ENCODE measurements at regions not wholly inside any gene's neighbourhood (a gene's known extent, or its start where the extent isn't known, plus 50 kb on each side); places are given as distances from the start of the nearest gene placed in this dataset.

DNA sequence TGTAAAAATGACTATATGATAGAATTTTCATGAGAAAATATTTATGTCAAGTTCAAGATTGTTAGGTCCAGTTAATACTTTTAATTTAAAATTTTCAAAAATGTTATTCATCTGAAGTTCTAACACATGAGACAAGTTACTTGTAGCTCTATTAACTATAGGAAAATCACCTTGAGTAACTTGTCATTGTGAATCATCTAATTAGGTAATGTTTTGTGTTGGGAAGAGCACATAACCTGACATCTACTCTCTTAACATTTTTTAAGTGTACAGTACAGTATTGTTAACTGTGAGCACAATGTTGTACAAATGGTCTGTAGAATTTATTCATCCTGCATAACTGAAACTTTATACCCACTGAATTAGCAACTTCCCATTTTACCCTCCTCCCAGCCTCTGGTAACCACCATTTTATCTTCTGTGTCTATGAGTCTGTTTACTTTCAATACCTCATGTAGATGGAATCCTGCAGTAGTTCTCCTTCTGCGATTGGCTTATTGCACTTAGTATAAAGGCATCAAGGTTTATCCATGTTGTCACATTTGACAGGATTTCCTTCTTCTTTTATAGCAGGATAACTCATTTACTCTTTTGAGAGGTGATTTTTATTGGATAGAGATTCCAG is 54.6 kb downstream of the ARL4A start:
- no peaks in the 10 kb centered on the region for H3K27me3 ChIP-seq (ENCODE audit: low read depth)
- H3K36me3 ChIP-seq = no peaks in the 10 kb centered on the region
- no peaks in the 10 kb centered on the region for H3K4me1 ChIP-seq
- TF ChIP-seq, protein P1, sequence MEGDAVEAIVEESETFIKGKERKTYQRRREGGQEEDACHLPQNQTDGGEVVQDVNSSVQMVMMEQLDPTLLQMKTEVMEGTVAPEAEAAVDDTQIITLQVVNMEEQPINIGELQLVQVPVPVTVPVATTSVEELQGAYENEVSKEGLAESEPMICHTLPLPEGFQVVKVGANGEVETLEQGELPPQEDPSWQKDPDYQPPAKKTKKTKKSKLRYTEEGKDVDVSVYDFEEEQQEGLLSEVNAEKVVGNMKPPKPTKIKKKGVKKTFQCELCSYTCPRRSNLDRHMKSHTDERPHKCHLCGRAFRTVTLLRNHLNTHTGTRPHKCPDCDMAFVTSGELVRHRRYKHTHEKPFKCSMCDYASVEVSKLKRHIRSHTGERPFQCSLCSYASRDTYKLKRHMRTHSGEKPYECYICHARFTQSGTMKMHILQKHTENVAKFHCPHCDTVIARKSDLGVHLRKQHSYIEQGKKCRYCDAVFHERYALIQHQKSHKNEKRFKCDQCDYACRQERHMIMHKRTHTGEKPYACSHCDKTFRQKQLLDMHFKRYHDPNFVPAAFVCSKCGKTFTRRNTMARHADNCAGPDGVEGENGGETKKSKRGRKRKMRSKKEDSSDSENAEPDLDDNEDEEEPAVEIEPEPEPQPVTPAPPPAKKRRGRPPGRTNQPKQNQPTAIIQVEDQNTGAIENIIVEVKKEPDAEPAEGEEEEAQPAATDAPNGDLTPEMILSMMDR (IDR thresholded peaks at IDR 0.05) = no peak
- intact Hi-C loops (cut with DNase I) = no loop called here
- ATAC-seq = no peak
- DNase-seq = no peak
- H3K4me3 ChIP-seq = no peak overlapping the region
- H3K27ac ChIP-seq = no peak overlapping the region
- no peaks in the 10 kb centered on the region for H3K9me3 ChIP-seq

DNA sequence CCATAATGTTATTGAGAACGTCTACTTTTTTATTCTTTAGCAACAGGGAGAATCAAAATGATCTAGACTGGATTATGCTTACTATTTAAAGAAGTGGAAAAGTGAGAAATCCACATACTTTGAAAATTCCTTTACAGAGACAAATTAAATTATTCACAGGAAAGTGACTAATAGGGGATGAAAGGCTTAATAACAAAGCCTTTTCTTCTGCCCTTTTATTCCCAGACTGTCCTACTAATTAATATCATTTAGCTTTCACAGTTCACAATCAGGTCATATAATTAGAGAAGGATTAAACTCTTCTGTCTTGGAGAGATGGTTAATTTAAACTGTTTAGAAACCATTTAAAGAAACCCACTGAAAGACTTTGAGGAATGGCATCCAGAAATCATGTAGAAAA is 58.8 kb downstream of the ARL4A start:
- Histone ChIP-seq H3K4me1 (no peaks in the 10 kb centered on the region), H3K9me3 (no peaks in the 10 kb centered on the region), H3K27ac (no peak overlapping the region), H3K4me3 (no peak overlapping the region), H3K27me3 (ENCODE audit: low read depth) (no peaks in the 10 kb centered on the region), H3K36me3 (no peaks in the 10 kb centered on the region)
- intact Hi-C loops (cut with DNase I) = no loop called here
- TF ChIP-seq, protein P1 (IDR thresholded peaks at IDR 0.05) = no peak
- DNase-seq (no peak), ATAC-seq (no peak)

DNA sequence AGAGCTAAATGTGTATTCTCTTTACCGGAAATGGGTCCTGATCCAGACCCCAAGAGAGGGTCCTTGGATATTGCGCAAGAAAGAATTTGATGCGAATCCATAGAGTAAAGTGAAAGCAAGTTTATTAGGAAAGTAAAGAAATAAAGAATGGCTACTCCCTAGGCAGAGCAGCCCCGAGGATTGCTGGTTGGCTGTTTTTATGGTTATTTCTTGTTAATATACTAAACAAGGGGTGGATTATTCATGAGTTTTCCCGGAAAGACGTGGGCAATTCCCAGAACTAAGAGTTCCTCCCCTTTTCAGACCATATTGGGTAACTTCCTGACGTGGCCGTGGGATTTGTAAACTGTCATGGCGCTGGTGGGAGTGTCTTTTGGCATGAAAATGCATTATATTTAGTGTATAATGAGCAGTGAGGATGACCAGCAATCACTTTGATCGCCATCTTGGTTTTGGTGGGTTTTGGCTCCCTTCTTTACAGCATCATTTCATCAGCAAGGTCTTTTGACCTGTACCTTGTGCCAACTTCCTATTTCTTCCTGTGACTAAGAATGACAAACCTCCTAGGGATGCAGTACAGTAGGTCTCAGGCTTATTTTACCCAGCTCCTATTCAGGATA is 60.4 kb downstream of the ARL4A start:
- no peaks in the 10 kb centered on the region for H3K36me3 ChIP-seq
- no peak overlapping the region for H3K27ac ChIP-seq
- intact Hi-C loops (cut with DNase I) = no loop called here
- no peaks in the 10 kb centered on the region for H3K9me3 ChIP-seq
- ATAC-seq (no peak), DNase-seq (no peak)
- no peak overlapping the region for H3K4me3 ChIP-seq
- H3K27me3 ChIP-seq (ENCODE audit: low read depth) = no peaks in the 10 kb centered on the region
- TF ChIP-seq, protein P1 (IDR thresholded peaks at IDR 0.05) = no peak
- no peaks in the 10 kb centered on the region for H3K4me1 ChIP-seq

DNA sequence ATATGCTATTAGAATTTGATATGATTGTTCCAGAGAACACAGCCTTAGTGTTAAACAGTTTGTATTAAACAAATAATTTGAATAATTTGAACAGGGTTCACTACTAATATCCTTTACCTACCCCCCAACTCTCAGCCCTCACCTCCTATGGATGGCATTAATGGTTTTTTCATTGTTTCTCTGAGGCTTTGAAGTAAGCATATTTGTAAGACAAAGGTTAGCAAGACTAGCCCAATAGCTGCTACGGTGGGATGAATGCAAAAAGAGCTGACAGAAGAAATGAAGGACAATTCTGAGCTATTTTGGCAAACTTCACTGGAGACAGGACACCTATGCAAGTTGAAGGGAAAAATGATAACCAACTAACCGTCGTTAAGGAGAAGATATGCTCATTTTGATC is 61.6 kb downstream of the ARL4A start:
- Histone ChIP-seq H3K9me3 (no peaks in the 10 kb centered on the region), H3K27ac (no peak overlapping the region), H3K36me3 (no peaks in the 10 kb centered on the region), H3K4me1 (no peaks in the 10 kb centered on the region), H3K4me3 (no peak overlapping the region), H3K27me3 (ENCODE audit: low read depth) (no peaks in the 10 kb centered on the region)
- TF ChIP-seq, protein P1 (IDR thresholded peaks at IDR 0.05) = no peak
- intact Hi-C loops (cut with DNase I) = no loop called here
- ATAC-seq (no peak), DNase-seq (no peak)

DNA sequence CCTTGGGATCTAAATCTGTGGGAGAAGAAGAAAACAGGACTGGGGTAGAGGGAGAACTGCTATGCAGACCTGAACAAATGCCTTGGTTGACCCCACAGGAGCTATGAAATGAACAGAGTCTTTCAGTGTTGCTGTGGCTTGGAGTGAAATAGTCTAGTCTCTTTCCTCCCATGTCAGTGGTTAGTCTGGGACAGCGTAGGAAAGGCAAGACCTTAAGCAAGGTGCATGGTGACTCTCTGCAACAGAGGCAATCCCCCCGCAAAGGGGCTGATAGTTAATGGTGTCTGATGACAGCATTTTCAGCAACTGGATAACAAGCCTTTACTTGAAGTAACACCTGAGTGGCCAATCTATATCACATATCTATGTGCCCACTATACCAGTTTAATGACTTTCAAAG is 62.3 kb downstream of the ARL4A start:
- DNase-seq = no peak
- Histone ChIP-seq H3K9me3 (no peaks in the 10 kb centered on the region), H3K4me1 (no peaks in the 10 kb centered on the region), H3K27ac (no peak overlapping the region), H3K27me3 (ENCODE audit: low read depth) (no peaks in the 10 kb centered on the region), H3K4me3 (no peak overlapping the region), H3K36me3 (no peaks in the 10 kb centered on the region)
- TF ChIP-seq, protein P1 (IDR thresholded peaks at IDR 0.05) = no peak
- intact Hi-C loops (cut with DNase I) = no loop called here
- ATAC-seq = no peak

Measured in lower lobe of right lung (tissue), 2 donors.